ENCODE measurements at regions not wholly inside any gene's neighbourhood (a gene's known extent, or its start where the extent isn't known, plus 50 kb on each side); places are given as distances from the start of the nearest gene placed in this dataset.

DNA sequence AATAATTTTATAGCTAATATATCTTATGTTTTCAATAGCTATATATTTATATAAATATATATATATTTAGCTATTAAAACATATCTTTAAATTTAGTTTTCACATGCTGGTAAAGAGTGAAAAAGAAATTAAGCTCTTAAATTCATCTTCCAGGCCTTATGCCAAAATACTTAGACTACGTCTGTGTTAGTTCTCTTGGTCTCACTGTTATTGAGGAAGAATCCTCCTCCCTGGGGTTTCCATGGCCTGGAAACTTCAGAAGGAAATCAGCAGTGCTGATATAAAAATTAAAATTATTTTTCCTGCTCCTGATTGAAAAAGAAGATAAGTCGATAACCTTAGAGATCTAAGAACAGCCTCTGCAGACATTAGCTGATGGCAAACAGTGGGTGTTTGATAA is 225.1 kb upstream of the LMCD1 start:
- Histone ChIP-seq H3K4me3 (ENCODE audit: low read depth, low read length, poor library complexity, severe bottlenecking) (no peak overlapping the region), H3F3A (ENCODE audit: insufficient read depth, low read length) (no peaks in the 10 kb centered on the region), H3K79me2 (ENCODE audit: insufficient read depth, low read length) (no peaks in the 10 kb centered on the region), H3K4me2 (ENCODE audit: low read length) (no peak overlapping the region), H3K9me2 (ENCODE audit: low read depth, low read length) (no peaks in the 10 kb centered on the region), H3K27me3 (ENCODE audit: insufficient read depth, low read length) (no peaks in the 10 kb centered on the region), H3K27ac (ENCODE audit: low read depth, low read length, poor library complexity, severe bottlenecking) (no peak overlapping the region), H4K20me1 (ENCODE audit: insufficient read depth, low read length) (no peaks in the 10 kb centered on the region), H3K9ac (ENCODE audit: low read length) (no peak overlapping the region), H3K36me3 (ENCODE audit: insufficient read depth, low read length) (no peaks in the 10 kb centered on the region), H3K9me3 (ENCODE audit: low read length) (no peaks in the 10 kb centered on the region), H2AFZ (ENCODE audit: low read length) (no peak overlapping the region), H3K4me1 (ENCODE audit: insufficient read depth, low read length, severe bottlenecking) (no peaks in the 10 kb centered on the region)
- TF ChIP-seq EZH2 (IDR thresholded peaks at IDR 0.05; ENCODE audit: borderline replicate concordance, low read length) (no peak), CTCF (IDR thresholded peaks at IDR 0.05; ENCODE audit: low read length) (no peak)

DNA sequence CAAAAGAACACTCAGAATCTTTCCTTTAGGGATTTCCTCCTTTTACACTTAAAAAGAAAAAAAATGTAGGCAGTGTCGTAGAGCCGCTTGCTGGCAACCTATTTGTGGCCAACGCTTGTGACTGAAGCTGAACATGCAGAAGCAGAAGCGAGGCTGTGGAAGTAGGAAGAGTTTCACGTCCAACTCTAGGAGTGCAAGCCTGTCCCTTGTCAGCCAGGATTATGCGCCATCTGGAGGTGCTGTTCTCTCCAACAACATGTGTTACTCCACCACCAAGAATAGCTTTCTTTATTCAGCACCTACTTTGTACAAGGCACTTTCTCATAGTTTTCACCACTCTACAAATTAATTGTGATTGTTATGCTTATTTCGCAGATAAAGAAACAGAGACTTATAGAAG is 223.2 kb upstream of the LMCD1 start:
- no peaks in the 10 kb centered on the region for H3K27me3 ChIP-seq (ENCODE audit: insufficient read depth, low read length)
- H3K4me3 ChIP-seq (ENCODE audit: low read depth, low read length, poor library complexity, severe bottlenecking) = no peak overlapping the region
- no peaks in the 10 kb centered on the region for H3K9me3 ChIP-seq (ENCODE audit: low read length)
- TF ChIP-seq CTCF (IDR thresholded peaks at IDR 0.05; ENCODE audit: low read length) (no peak), EZH2 (IDR thresholded peaks at IDR 0.05; ENCODE audit: borderline replicate concordance, low read length) (no peak)
- no peaks in the 10 kb centered on the region for H3K36me3 ChIP-seq (ENCODE audit: insufficient read depth, low read length)
- no peak overlapping the region for H2AFZ ChIP-seq (ENCODE audit: low read length)
- no peak overlapping the region for H3K27ac ChIP-seq (ENCODE audit: low read depth, low read length, poor library complexity, severe bottlenecking)
- no peaks in the 10 kb centered on the region for H3K79me2 ChIP-seq (ENCODE audit: insufficient read depth, low read length)
- no peaks in the 10 kb centered on the region for H3K4me1 ChIP-seq (ENCODE audit: insufficient read depth, low read length, severe bottlenecking)
- H4K20me1 ChIP-seq (ENCODE audit: insufficient read depth, low read length) = no peaks in the 10 kb centered on the region
- H3K9me2 ChIP-seq (ENCODE audit: low read depth, low read length) = no peaks in the 10 kb centered on the region
- no peaks in the 10 kb centered on the region for H3F3A ChIP-seq (ENCODE audit: insufficient read depth, low read length)
- H3K9ac ChIP-seq (ENCODE audit: low read length) = no peak overlapping the region
- H3K4me2 ChIP-seq (ENCODE audit: low read length) = no peak overlapping the region

DNA sequence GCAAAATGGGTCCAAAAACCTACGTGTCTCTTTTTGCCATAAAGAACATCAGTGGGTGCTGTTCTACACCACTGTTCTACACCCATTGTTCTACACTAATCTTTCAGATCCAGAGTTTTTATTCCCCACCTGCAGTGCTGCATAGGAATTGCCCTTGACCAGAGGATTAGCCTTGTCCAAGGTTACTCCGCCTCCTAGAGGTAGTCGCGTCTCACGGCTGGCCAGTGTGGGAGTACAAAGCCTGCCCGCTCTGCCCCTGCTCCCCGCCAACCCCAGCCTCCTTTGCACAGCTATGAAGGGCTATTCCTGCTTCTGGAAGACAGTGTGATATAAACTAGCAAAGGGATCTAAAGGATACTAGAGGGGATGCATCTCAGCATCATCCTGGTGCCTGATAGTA is 222.1 kb upstream of the LMCD1 start:
- no peaks in the 10 kb centered on the region for H4K20me1 ChIP-seq (ENCODE audit: insufficient read depth, low read length)
- H3K9ac ChIP-seq (ENCODE audit: low read length) = no peak overlapping the region
- H3K79me2 ChIP-seq (ENCODE audit: insufficient read depth, low read length) = no peaks in the 10 kb centered on the region
- no peaks in the 10 kb centered on the region for H3K36me3 ChIP-seq (ENCODE audit: insufficient read depth, low read length)
- H3K9me2 ChIP-seq (ENCODE audit: low read depth, low read length) = no peaks in the 10 kb centered on the region
- no peaks in the 10 kb centered on the region for H3F3A ChIP-seq (ENCODE audit: insufficient read depth, low read length)
- no peak overlapping the region for H2AFZ ChIP-seq (ENCODE audit: low read length)
- no peaks in the 10 kb centered on the region for H3K27me3 ChIP-seq (ENCODE audit: insufficient read depth, low read length)
- no peak overlapping the region for H3K4me2 ChIP-seq (ENCODE audit: low read length)
- H3K4me3 ChIP-seq (ENCODE audit: low read depth, low read length, poor library complexity, severe bottlenecking) = no peak overlapping the region
- no peaks in the 10 kb centered on the region for H3K4me1 ChIP-seq (ENCODE audit: insufficient read depth, low read length, severe bottlenecking)
- TF ChIP-seq EZH2 (IDR thresholded peaks at IDR 0.05; ENCODE audit: borderline replicate concordance, low read length) = no peak
- H3K9me3 ChIP-seq (ENCODE audit: low read length) = no peaks in the 10 kb centered on the region
- no peak overlapping the region for H3K27ac ChIP-seq (ENCODE audit: low read depth, low read length, poor library complexity, severe bottlenecking)

DNA sequence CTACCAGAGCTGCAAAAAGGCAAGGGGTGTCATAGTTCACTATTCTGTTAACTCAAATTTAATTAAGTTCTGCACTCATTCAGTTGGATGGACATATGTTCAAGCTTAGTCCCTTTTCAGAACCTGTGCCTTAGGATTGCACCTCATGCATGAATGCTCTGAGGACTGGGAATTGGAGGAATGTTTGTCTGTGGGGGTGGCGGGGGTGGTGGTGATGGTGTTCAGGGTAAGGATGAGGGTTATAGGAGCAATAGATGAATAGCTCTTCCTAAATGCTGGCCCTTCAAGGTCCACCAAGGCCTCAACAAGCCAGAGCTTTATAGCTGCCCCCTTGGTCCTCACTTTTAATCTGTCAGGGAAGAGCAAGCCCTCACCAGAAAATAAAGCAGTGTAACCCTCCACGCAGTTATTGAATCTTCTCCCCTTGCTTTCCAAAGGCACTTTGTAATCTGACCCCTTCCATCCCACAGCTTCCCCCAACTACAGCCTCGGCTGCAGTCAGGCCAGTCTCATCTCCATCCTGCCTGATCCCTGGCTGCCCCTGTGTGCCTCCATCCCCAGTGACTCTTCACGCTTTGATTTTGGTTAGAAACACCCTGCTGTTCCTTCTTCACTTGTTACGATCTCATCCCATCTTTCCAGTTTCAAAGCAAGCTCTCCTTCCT is 221.6 kb upstream of the LMCD1 start:
- Histone ChIP-seq H4K20me1 (ENCODE audit: insufficient read depth, low read length) (no peaks in the 10 kb centered on the region), H3K27ac (ENCODE audit: low read depth, low read length, poor library complexity, severe bottlenecking) (no peak overlapping the region), H3K4me2 (ENCODE audit: low read length) (no peak overlapping the region), H3K36me3 (ENCODE audit: insufficient read depth, low read length) (no peaks in the 10 kb centered on the region), H3K4me1 (ENCODE audit: insufficient read depth, low read length, severe bottlenecking) (no peaks in the 10 kb centered on the region), H3K27me3 (ENCODE audit: insufficient read depth, low read length) (no peaks in the 10 kb centered on the region), H3K4me3 (ENCODE audit: low read depth, low read length, poor library complexity, severe bottlenecking) (no peak overlapping the region), H3K9me2 (ENCODE audit: low read depth, low read length) (no peaks in the 10 kb centered on the region), H3K79me2 (ENCODE audit: insufficient read depth, low read length) (no peaks in the 10 kb centered on the region), H3K9ac (ENCODE audit: low read length) (no peak overlapping the region), H3F3A (ENCODE audit: insufficient read depth, low read length) (no peaks in the 10 kb centered on the region), H3K9me3 (ENCODE audit: low read length) (no peaks in the 10 kb centered on the region), H2AFZ (ENCODE audit: low read length) (no peak overlapping the region)
- TF ChIP-seq EZH2 (IDR thresholded peaks at IDR 0.05; ENCODE audit: borderline replicate concordance, low read length) = no peak
- no peak for TF ChIP-seq CTCF (IDR thresholded peaks at IDR 0.05; ENCODE audit: low read length)

Data from OCI-LY1 (cell line).